ENCODE measurements at regions not wholly inside any gene's neighbourhood (a gene's known extent, or its start where the extent isn't known, plus 50 kb on each side); places are given as distances from the start of the nearest gene placed in this dataset.
"Not testable (repeated sequence)": the region's sequence is repeated elsewhere in the genome, so short reads cannot be mapped to it uniquely, and the experiment has no call there.

GRCh38 chr3:145094355-145094941 lies 1066.5 kb downstream of the PLOD2 start:
- Histone ChIP-seq H3K4me2 (no peak overlapping the region), H3K4me1 (replicated peaks; ENCODE audit: insufficient read depth) (no peaks in the 10 kb centered on the region), H4K20me1 (ENCODE audit: insufficient read depth) (no peaks in the 10 kb centered on the region), H2AFZ (no peak overlapping the region), H3K9me3 (ENCODE audit: insufficient read depth, low read depth) (no peaks in the 10 kb centered on the region), H3K79me2 (ENCODE audit: low read depth) (no peaks in the 10 kb centered on the region), H3K9me2 (ENCODE audit: insufficient read depth) (no peaks in the 10 kb centered on the region), H3K36me3 (ENCODE audit: low read depth) (no peaks in the 10 kb centered on the region), H3F3A (ENCODE audit: insufficient read depth, low read depth) (no peaks in the 10 kb centered on the region), H3K4me3 (no peak overlapping the region), H3K27ac (no peak overlapping the region), H3K27me3 (ENCODE audit: insufficient read depth, low read depth) (no peaks in the 10 kb centered on the region)
- POLR2A ChIA-PET (ENCODE audit: unreplicated experiment) = no interaction called here
- no TSS peak for BruUV-seq (replicated peaks)
- no peak for DNase-seq
- CTCF ChIA-PET = no interaction called here
- TF ChIP-seq EZH2 (IDR thresholded peaks at IDR 0.05; ENCODE audit: low read depth) = no peak
- no peak for TF ChIP-seq CTCF (conservative IDR thresholded peaks at IDR 0.05)
- intact Hi-C loops (cut with micrococcal nuclease; ENCODE audit: unreplicated experiment) = no loop called here

GRCh38 chr3:145111141-145111540 lies 1049.8 kb downstream of the PLOD2 start:
- H2AFZ ChIP-seq; intact Hi-C loops (cut with micrococcal nuclease; ENCODE audit: unreplicated experiment); H3K27ac ChIP-seq; H3K9me3 ChIP-seq (ENCODE audit: insufficient read depth, low read depth); H3K9me2 ChIP-seq (ENCODE audit: insufficient read depth); POLR2A ChIA-PET (ENCODE audit: unreplicated experiment); BruUV-seq (replicated peaks); H3F3A ChIP-seq (ENCODE audit: insufficient read depth, low read depth); H3K4me2 ChIP-seq; H4K20me1 ChIP-seq (ENCODE audit: insufficient read depth); H3K27me3 ChIP-seq (ENCODE audit: insufficient read depth, low read depth); DNase-seq; CTCF ChIA-PET; H3K4me3 ChIP-seq; H3K4me1 ChIP-seq (replicated peaks; ENCODE audit: insufficient read depth); H3K36me3 ChIP-seq (ENCODE audit: low read depth); H3K79me2 ChIP-seq (ENCODE audit: low read depth): not testable (repeated sequence)

- no peaks in the 10 kb centered on the region for H3K27me3 ChIP-seq (ENCODE audit: insufficient read depth, low read depth)
- no peaks in the 10 kb centered on the region for H3K9me3 ChIP-seq (ENCODE audit: insufficient read depth, low read depth)
- no peaks in the 10 kb centered on the region for H3K79me2 ChIP-seq (ENCODE audit: low read depth)
- DNase-seq = no peak
- H2AFZ ChIP-seq = no peak overlapping the region
- H3F3A ChIP-seq (ENCODE audit: insufficient read depth, low read depth) = no peaks in the 10 kb centered on the region
- BruUV-seq (replicated peaks) = no TSS peak
- H3K27ac ChIP-seq = no peak overlapping the region
- no peaks in the 10 kb centered on the region for H3K9me2 ChIP-seq (ENCODE audit: insufficient read depth)
- H3K4me3 ChIP-seq = no peak overlapping the region
- no peak for TF ChIP-seq CTCF (conservative IDR thresholded peaks at IDR 0.05)
- TF ChIP-seq EZH2 (IDR thresholded peaks at IDR 0.05; ENCODE audit: low read depth) = no peak
- intact Hi-C loops (cut with micrococcal nuclease; ENCODE audit: unreplicated experiment) = no loop called here
- H4K20me1 ChIP-seq (ENCODE audit: insufficient read depth) = no peaks in the 10 kb centered on the region
- H3K4me1 ChIP-seq (replicated peaks; ENCODE audit: insufficient read depth) = no peaks in the 10 kb centered on the region
- POLR2A ChIA-PET (ENCODE audit: unreplicated experiment) = no interaction called here
- CTCF ChIA-PET = interaction anchor here (0.7 kb wide), 1 partner anchor 825 kb away, joined by 3 read pairs; no protein-coding TSS in a partner anchor
- H3K4me2 ChIP-seq = no peak overlapping the region
- no peaks in the 10 kb centered on the region for H3K36me3 ChIP-seq (ENCODE audit: low read depth)
Measured at GRCh38 chr3:145116769-145117168, 1044.2 kb downstream of the PLOD2 start.

GRCh38 chr3:145118303-145118702 lies 1042.7 kb downstream of the PLOD2 start:
- CTCF ChIA-PET = no interaction called here
- intact Hi-C loops (cut with micrococcal nuclease; ENCODE audit: unreplicated experiment) = no loop called here

More at GRCh38 chr3:145118303-145118702, 1042.7 kb downstream of the PLOD2 start:
- Histone ChIP-seq H3K9me2 (ENCODE audit: insufficient read depth) (no peaks in the 10 kb centered on the region), H3K4me1 (replicated peaks; ENCODE audit: insufficient read depth) (no peaks in the 10 kb centered on the region), H2AFZ (no peak overlapping the region), H3K36me3 (ENCODE audit: low read depth) (no peaks in the 10 kb centered on the region), H3F3A (ENCODE audit: insufficient read depth, low read depth) (no peaks in the 10 kb centered on the region), H3K4me3 (no peak overlapping the region), H3K27ac (no peak overlapping the region), H3K9me3 (ENCODE audit: insufficient read depth, low read depth) (no peaks in the 10 kb centered on the region), H3K4me2 (no peak overlapping the region), H3K79me2 (ENCODE audit: low read depth) (no peaks in the 10 kb centered on the region), H3K27me3 (ENCODE audit: insufficient read depth, low read depth) (no peaks in the 10 kb centered on the region), H4K20me1 (ENCODE audit: insufficient read depth) (no peaks in the 10 kb centered on the region)
- POLR2A ChIA-PET (ENCODE audit: unreplicated experiment) = no interaction called here
- DNase-seq = no peak
- no TSS peak for BruUV-seq (replicated peaks)
- TF ChIP-seq EZH2 (IDR thresholded peaks at IDR 0.05; ENCODE audit: low read depth) (no peak), CTCF (conservative IDR thresholded peaks at IDR 0.05) (no peak)

Data from PC-9 (cell line).